Stimulated activated naive CD4-positive, alpha-beta T cell (primary cell): ENCODE measurements at regions not wholly inside any gene's neighbourhood (a gene's known extent, or its start where the extent isn't known, plus 50 kb on each side); places are given as distances from the start of the nearest gene placed in this dataset.
"Not testable (repeated sequence)": the region's sequence is repeated elsewhere in the genome, so short reads cannot be mapped to it uniquely, and the experiment has no call there.

ENCODE experiments used
- DNase-seq, 6 experiments: peaks; one replicate each; lab custom pipeline; 2025; lab: John Stamatoyannopoulos, UW

DNA sequence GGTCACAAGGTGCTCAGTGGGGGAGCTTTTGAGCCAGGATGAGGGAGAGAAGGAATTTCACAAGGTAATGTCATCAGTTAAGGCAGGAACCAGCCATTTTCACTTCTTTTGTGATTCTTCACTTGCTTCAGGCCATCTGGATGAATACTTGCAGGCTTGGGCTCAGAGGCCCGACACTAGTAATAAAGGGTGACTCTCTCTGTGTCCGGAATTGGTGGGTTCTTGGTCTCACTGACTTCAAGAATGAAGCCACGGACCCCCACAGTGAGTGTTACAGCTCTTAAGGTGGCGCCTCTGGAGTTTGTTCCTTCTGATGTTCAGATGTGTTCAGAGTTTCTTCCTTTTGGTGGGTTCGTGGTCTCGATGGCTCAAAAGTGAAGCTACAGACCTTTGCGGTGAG, 131.8 kb upstream of the RXFP2 start:
- DNase-seq: not testable (repeated sequence)

DNA sequence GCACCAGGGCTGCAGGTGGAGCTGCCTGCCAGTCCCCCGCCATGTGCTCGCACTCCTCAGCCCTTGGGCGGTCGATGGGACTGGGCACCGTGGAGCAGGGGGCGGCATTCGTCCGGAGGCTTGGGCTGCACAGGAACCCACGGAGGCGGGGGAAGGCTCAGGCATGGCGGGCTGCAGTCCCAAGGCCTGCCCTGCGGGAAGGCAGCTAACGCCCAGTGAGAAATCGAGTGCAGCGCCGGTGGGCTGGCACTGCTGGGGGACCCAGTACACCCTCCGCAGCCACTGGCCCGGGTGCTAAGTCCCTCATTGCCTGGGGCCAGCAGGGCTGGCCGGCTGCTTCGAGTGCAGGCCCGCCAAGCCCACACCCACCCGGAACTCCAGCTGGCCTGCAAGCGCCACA, 130.5 kb upstream of the RXFP2 start:
- DNase-seq: not testable (repeated sequence)

DNA sequence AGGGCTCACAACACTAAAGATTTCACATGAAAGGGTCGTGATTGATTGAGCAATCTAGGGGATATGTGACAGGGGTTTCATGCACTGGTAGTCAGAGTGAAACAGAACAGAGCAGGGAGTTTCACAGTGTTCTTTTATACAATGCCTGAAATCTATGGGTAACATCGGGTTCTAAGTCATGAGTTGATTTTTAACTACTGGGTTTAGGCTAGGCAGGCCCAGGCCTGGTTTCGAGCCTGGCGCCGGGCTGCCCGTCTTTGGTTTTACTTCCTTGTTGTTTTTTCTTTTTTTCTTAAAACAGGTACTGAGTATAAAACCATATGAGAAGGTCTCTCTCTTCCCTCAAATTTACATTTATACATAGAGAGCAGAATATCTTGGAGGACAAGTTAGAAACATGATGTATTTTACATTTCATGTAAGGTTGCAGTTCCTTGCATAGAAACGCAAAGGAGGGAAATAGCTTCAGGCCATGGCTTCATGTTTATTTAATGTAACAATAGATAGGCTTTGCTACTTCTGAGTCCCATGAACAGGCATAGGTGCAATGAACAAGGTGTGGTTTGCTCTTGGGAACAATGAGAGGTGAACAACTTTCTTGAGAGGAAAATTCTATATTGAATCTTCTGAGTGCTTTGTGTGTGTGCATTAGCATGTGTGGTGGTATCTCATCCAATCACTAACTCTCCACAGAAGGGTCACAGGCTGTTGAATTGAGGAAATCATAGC, 128.9 kb upstream of the RXFP2 start:
- DNase-seq: no peak

DNA sequence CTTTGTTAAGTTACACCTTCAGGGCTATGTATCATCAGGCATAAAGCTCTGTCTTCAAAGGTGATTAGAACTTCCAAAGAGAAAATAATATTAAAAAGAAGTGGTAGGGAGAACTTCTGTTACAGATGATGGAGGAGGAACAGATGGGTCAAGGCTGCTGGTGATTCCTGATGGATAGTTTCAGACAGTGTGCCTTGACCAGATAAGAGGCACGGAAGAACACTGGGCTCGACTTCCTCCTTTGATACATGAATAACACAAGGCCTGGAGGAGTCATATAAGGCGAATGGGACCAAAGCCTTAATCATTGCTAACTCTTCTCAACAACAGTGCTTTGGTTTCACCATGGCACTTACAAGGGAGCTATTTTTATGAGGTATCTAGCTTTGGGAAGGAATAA, 128.1 kb upstream of the RXFP2 start:
- DNase-seq: no peak

DNA sequence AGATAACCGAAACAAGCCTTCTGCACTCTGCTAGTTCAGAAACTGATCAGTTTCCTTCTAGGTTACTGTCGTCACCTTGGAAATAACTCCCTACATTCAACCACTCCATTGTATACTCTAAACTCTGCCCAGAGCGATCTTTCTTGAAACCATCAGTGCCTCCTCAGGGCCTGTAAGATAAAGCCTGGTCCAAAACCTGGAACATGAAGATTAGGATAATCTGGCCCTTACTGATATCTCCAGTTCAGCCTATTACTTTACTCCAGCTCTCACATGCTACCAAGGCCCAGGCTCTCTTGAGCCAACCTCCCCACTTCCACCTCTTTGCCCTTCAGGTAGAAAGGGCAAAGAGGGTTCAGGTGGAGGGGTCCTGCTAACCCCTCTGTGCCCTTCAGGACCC, 125.3 kb upstream of the RXFP2 start:
- no peak for DNase-seq

DNA sequence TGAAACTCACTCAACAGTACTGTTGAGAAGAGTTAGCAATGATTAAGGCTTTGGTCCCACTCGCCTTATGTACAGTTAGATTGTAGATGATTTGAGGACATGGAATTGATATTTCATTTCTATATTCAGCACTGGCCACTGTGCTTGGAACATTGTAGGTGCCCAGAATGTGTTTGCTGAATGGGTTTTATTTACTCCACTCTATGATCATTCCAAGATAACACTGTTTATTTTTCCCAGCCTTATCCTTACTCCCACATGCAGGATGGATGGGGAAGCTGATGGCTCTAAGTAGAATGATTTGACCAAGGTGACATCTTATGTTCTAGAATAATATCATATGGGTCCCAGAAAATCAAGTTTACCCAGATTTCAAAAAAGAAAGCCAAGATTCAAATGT, 124.6 kb upstream of the RXFP2 start:
- no peak for DNase-seq

DNA sequence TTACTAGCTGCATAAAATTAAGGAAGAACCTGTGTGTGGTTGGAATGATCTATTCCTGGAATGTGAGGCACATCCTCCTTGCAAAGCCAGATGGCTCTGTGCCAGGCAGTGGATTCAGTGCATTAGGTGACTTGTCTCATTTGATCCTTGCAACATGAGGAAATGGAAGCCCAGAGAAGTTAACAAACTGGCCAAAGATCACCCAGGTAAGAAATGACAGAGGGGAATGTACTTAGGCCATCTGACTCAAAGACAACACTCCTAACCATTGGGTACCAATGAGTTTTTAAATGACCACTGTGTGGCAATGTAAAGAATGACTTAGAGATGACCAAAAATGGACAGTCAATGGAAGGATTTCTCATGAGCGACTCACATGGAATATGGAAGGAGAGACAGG, 114.2 kb upstream of the RXFP2 start:
- DNase-seq: no peak

DNA sequence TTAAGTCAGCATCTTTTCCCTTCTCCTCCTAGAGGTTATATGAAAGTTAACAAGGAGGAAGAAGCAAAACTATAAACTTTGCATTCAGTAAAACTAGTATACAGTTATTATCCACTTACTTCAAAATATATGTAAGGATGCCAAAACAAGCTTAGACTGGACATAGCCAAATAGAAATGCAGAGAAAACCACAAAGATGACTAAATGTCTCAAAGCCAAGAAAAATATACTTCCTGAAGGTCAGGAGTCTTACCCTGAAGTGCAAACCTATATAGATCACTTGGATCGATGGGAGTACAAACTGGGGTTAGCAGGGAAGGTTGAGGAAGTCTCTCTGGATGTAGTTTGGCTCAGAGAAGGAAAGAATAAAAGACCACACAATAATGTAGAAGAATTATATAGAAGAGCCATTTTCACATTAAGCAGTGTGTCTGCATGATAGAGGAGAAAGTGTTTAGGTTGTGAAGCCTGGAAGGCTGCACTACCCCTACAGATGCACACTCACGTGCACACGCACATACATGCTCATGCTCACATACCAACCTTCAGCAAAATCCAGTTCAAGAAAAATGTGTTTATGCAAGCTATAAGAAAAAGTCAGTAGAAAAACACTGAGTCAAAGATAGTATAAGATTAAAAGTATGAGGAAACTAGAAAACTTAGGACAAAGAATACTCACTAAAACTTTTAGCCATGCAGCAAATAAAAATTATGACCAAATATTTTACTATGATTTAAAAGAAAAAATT, 112.1 kb upstream of the RXFP2 start:
- DNase-seq: no peak

DNA sequence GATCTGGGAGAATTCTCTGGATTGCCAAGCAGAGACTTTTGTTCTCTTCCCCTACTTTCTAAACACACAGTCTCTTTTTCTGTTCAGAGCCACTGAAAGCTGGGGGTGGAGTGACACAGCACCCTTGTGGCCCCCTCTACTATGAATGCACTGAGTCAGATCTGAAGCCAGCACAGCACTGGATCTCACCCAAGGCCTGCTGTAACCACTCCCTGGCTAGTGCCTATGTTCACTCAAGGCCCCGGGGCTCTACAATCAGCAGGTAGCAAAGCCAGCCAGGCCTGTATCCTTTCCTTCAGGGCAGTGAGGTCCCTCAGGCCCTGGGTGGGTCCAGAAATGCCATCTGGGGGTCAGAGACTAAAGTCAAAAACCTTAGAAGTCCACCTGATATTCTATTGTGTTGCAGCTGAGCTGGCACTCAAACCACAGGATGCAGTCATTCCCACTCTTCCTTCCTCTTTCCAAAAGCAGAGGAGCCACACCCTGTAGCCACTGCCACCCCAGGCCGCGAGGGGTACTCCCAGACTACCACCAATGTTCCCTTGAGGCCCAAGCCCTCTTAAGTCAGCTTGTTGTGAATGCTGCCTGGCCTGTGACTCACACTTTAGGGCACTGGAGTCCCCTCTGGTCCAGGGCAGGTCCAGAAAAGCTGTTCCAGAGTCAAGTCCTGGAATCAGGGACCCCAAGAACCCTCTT, 110.1 kb upstream of the RXFP2 start:
- DNase-seq: no peak

DNA sequence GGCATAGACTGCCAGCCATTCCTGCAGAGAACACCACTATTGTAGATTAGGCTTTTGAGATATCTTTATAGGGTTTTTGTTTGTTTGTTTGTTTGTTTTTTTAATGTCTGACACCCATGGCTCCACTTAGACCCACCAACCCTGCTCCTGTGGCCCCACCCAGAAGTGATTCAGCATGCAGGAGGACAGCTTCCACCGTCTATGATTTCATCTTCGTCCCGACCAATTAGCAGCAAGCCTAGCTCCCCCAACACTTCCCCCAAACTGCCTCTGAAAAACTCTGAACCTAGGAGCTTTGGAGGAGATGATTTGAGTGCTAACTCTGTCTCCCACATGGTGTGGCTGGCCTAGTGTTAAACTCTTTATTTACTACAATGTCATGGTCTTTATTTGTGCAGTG, 108.3 kb upstream of the RXFP2 start:
- no peak for DNase-seq

DNA sequence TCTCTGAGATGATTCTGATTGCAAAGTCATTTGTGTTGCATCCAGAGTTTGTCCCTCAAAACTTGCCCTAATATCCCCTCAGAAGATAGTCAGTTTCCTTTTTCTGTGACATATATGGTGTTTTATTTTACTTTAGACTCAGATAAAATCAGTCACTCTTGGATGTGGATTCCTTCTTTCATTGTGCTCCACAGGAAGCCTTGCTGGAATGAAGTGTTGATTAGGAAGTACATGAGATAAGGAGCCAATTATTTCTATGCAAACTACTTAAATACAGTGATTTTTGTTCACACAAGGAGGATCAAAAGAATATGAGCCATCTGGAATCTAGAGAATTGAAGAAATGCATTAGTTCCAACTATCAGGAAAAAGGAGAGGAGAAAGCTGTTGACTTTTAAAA, 107.6 kb upstream of the RXFP2 start:
- DNase-seq: no peak

DNA sequence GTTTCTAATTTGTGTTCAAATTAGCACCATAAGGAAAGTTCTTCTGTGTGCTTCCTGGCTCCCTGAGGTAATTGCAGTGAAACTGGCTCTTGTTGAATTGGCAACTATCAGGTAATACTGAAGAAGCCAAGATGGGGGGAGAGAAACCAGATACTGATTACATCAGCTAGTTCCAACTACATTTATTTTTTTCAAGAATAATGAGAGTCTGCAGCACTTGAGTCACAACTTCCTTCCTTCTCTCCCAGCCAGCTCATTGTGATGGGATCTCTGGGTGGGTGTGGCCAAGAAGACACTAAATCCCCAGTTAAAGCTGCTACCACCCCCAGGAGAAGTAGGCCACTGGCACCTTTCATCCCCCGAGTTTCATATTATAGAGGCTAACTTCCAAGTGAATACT, 100.7 kb upstream of the RXFP2 start:
- no peak for DNase-seq

DNA sequence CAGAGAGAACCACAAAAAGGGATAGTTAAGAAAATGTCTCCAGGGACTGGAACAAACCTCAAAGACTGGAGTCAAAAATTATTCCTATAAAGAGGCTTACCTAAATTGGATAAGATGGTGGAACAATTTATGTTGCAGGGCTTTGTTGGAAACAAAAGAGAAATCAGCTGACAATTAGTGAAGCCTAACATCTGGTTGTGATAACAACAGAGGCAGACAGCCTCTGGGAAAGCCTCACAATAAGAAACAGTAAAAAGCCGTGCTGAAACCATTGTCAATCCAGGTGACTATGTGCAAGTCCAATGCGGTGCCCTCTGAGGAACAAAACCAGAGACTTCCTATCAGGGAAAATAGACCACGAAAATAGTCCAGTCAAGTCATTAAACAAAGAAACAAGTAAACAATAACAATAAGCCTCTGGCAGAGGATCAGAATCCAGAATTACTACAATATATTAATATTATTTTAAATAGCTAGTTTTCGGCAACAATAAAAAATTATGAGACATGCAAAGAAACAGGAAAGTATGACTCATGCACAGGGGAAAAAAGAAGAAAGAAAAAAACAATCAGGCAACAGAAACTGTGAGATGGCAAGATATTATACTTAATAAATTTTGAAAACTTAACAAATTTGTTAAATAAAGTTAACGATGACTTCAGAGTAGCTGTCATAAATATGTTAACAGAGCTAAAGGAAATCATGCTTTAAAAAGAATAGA, 99.7 kb upstream of the RXFP2 start:
- DNase-seq: no peak

DNA sequence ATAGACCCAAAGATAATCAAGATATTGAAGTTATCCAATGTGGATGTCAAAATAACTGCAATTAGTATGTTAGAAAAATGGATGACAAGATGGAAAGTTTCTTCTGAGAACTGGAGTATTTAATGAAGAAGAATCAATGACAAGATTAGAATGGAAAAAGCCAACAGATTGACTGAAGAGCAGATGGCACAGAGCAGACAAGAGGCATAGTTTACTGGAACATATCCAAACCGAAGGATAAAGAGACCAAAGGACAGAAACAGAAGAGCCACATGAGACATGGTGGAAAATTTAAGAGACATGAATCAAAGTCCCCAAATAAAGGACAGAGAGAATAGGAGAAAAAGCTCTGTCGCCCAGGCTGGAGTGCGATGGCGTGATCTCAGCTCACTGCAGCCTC, 89.6 kb upstream of the RXFP2 start:
- DNase-seq: no peak

DNA sequence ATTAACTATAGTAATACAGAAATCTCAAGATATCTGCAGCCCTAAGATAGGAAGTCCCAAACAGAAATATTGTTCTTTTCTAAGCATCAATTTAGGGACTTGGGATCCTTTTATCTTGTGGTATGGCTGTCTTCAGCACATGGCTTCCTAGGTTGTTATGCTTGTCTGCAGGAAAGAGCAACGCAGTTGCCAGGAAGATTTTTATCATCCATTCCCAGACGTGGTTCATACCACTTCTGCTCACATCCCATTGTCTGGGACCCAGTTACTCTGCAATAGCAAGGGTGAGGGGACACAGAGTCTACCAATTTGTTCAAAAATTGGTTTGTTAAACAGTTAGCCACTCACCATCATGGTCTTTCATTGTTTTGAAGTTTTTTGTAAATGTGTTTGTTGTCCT, 85.6 kb upstream of the RXFP2 start:
- no peak for DNase-seq

DNA sequence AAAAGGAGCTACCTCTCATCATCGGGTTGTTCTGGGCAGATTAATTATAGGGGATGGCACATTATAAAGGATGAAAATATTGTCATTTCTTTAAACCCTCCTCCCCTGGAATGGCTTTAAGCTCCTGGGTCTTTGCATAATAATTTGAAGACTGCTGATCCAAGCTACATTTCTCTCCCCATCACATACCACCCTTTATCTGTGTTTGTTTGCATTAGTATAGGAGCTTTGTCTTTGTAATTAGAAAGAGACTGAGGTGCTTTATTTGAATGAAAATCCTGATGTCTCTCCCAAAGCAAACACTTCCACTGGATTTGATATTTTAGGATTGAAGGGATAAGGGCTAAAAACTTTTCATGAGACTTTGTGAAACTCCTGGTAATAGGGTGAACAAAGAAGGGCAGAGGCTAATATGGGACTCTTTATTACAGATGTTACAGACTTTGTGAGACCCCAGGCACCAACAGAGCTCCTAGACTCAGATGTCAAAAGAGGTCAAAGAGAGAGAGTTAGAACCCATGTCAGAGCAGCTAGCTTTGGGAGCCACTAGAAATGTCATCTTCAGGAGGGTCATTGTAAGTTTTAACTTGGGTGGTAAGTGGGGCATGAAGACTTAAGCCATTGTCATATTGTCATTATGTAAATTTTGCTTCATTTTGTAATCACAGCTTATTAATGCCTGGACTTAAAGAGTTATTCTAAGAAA, 75.3 kb upstream of the RXFP2 start:
- no peak for DNase-seq

DNA sequence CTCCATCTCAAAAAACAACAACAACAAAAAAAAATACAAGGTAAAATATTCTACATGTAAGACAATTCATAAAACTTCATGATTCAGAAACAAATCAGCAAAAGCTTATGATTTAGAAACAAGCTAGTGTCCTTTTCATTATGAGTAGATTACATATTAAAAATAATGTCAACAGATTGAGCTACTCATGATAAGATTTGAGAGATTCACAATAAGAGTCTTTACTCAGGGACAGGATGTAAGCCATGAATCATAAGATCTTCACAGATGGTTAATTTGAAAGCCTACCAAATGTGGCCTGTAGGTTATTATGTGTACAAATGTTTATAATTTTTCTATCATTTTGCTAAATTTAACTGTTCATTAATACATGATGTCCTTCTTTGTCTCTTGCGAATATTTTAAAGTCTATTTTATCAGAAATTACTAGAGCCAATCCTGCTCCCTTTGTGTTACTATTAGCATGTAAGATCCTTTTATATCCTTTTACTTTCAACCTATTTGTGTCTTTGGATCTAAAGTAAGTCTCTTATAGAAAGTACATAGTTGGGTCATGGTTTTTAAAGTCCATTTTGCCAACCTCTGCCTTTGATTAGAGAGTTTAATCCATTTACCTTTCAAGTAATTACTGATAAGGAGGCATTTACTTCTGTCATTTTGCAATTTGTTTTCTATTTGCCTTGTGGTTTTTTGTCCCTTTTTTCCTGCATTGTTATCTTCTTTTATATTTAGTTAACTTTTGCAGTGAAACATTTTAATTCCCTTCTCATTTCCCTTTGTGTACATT, 68.3 kb upstream of the RXFP2 start:
- DNase-seq: no peak

DNA sequence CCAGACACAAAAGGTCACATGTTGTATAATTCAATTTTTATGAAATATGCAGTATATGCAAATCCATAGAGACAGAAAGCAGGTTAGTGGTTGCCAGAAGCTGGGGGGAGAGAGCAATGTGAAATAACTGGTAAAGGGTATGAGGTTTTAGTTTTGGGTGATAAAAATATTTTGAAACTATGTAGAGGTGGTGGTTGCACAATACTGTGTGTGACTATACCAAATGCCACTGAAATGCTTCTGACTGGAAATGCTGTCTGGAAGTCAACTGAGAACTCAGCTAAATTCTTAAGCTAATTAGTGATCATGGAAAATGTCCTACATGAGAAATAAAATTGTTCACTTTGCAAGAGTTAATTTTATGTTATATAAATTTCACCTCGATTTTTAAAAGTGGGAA, 65.3 kb upstream of the RXFP2 start:
- no peak for DNase-seq

DNA sequence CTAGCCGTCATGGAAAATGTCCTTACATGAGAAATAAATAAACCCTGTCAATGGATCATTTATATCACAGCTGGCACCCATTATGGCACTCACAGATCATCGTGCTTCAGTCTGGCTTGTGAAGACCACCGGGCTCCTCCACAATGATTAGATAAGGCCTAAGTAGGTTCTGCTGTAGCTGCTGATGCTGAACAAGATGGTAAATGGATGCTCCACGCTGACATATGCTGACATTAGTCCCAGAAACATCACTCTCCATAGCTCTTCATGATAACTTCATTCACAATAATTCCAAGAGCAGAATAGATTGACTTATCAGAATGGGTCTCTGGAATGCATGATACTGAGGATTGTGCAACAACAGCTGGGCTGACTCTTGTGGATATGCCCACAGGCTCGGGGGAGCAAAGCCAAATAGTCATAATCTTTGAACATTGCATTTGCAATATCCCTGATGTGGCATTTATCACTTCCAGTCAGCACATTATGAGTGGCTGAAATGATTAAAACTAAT, 63.8 kb upstream of the RXFP2 start:
- no peak for DNase-seq

DNA sequence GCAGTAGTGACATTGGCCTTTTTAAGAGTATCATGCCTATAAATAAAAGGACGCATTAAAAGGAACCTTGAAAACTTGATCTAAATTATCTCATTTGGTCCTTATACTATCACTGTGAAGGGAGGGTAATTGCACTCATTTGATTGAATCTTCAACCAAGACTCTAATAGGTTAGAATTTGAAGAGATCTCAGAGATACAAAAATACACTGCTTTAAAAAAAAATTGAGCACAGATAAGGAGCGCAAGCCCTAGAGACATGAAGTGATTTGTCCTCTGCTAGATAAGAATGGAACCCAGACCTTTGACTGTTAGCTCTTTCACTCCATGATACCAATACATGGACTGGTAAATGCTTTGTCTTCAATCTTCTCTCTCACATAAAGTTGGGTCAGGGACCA, 58.2 kb upstream of the RXFP2 start:
- no peak for DNase-seq

DNA sequence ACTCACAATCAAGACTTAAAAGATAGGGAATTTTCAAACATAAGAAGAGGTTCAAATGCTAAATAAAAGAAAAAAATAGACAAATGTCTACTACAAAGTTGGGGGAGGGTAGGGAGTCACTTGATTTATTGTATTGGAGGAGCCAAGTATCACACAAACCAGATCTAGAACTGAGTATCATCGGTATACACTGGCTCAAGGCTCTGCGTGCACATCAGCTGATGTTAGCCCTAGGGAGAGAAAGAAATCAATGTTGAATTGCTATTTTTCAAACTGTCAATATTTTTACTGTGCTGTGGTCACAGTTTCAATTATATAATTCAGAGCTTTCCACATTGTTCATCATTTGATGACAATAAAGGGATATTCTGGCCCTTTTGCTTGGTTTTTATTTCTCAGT, 54.9 kb upstream of the RXFP2 start:
- no peak for DNase-seq
